ENCODE measurements at regions not wholly inside any gene's neighbourhood (a gene's known extent, or its start where the extent isn't known, plus 50 kb on each side); places are given as distances from the start of the nearest gene placed in this dataset.
"Not testable (repeated sequence)": the region's sequence is repeated elsewhere in the genome, so short reads cannot be mapped to it uniquely, and the experiment has no call there.

GRCh38 chr17:71202449-71202848 is 918.4 kb upstream of the SOX9 start:
- no peak for DNase-seq (ENCODE audit: low spot score in 2 of 2)
- no peak overlapping the region for H3K27ac ChIP-seq
- H3K9me3 ChIP-seq = no peaks in the 10 kb centered on the region
- H3K27me3 ChIP-seq = no peaks in the 10 kb centered on the region
- H3K4me1 ChIP-seq = no peaks in the 10 kb centered on the region
- no peak overlapping the region for H3K4me3 ChIP-seq
- TF ChIP-seq CTCF (IDR thresholded peaks at IDR 0.05) = no peak
- intact Hi-C loops (cut with DNase I) = no loop called here
- H3K36me3 ChIP-seq = no peaks in the 10 kb centered on the region

- intact Hi-C loops (cut with DNase I) = no loop called here
- H3K4me3 ChIP-seq = no peak overlapping the region
- DNase-seq (ENCODE audit: low spot score in 2 of 2) = no peak
- no peak for TF ChIP-seq CTCF (IDR thresholded peaks at IDR 0.05)
- H3K27ac ChIP-seq = no peak overlapping the region
- H3K36me3 ChIP-seq = no peaks in the 10 kb centered on the region
- no peaks in the 10 kb centered on the region for H3K27me3 ChIP-seq
- H3K4me1 ChIP-seq = no peaks in the 10 kb centered on the region
- H3K9me3 ChIP-seq = no peaks in the 10 kb centered on the region
These were observed 916.9 kb upstream of the SOX9 start for GRCh38 chr17:71203953-71204352.

- intact Hi-C loops (cut with DNase I); H3K36me3 ChIP-seq; H3K9me3 ChIP-seq; DNase-seq (ENCODE audit: low spot score in 2 of 2); H3K4me1 ChIP-seq; H3K4me3 ChIP-seq; H3K27me3 ChIP-seq; H3K27ac ChIP-seq: not testable (repeated sequence)
These were observed 914.9 kb upstream of the SOX9 start for GRCh38 chr17:71205951-71206350.

GRCh38 chr17:71208111-71208704 is 912.6 kb upstream of the SOX9 start:
- intact Hi-C loops (cut with DNase I) = no loop called here
- TF ChIP-seq CTCF (IDR thresholded peaks at IDR 0.05) = no peak
- H3K4me3 ChIP-seq = no peak overlapping the region

GRCh38 chr17:71213936-71214335 is 906.9 kb upstream of the SOX9 start:
- Histone ChIP-seq H3K4me3 (no peak overlapping the region), H3K9me3 (no peaks in the 10 kb centered on the region), H3K27ac (no peak overlapping the region), H3K27me3 (no peaks in the 10 kb centered on the region), H3K36me3 (no peaks in the 10 kb centered on the region), H3K4me1 (no peaks in the 10 kb centered on the region)
- intact Hi-C loops (cut with DNase I) = no loop called here
- no peak for TF ChIP-seq CTCF (IDR thresholded peaks at IDR 0.05)
- DNase-seq (ENCODE audit: low spot score in 2 of 2) = no peak

More at GRCh38 chr17:71208111-71208704, 912.6 kb upstream of the SOX9 start:
- Histone ChIP-seq H3K27me3 (no peaks in the 10 kb centered on the region), H3K4me1 (no peaks in the 10 kb centered on the region), H3K27ac (no peak overlapping the region), H3K9me3 (no peaks in the 10 kb centered on the region), H3K36me3 (no peaks in the 10 kb centered on the region)
- DNase-seq (ENCODE audit: low spot score in 2 of 2) = no peak

- H3K4me1 ChIP-seq = no peaks in the 10 kb centered on the region
- DNase-seq (ENCODE audit: low spot score in 2 of 2) = no peak
- intact Hi-C loops (cut with DNase I) = no loop called here
- H3K27ac ChIP-seq = no peak overlapping the region
- no peaks in the 10 kb centered on the region for H3K9me3 ChIP-seq
- no peak for TF ChIP-seq CTCF (IDR thresholded peaks at IDR 0.05)
- no peaks in the 10 kb centered on the region for H3K27me3 ChIP-seq
- H3K4me3 ChIP-seq = no peak overlapping the region
- H3K36me3 ChIP-seq = no peaks in the 10 kb centered on the region
These were observed 903.1 kb upstream of the SOX9 start for GRCh38 chr17:71217769-71218168.
